ENCODE measurements at regions not wholly inside any gene's neighbourhood (a gene's known extent, or its start where the extent isn't known, plus 50 kb on each side); places are given as distances from the start of the nearest gene placed in this dataset.

DNA sequence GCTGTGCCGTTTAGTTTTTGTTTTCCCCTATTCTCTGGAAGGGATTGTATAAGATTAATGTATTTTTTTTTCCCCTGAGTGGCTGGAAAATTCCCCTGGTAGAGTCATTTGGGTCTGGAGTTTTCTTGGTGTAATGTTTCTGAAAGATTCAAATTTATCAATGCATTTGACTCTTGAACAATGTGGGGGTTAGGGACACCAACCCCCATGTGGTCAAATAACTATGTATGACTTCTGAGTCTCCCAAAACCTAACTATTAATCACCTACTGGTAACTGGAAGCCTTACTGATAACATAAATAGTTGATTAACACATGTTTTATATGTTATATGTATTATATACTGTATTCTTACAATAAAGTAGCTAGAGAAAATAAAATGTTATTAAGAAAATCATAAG, 220.1 kb upstream of the PDE3A start:
- TF ChIP-seq, protein P1, sequence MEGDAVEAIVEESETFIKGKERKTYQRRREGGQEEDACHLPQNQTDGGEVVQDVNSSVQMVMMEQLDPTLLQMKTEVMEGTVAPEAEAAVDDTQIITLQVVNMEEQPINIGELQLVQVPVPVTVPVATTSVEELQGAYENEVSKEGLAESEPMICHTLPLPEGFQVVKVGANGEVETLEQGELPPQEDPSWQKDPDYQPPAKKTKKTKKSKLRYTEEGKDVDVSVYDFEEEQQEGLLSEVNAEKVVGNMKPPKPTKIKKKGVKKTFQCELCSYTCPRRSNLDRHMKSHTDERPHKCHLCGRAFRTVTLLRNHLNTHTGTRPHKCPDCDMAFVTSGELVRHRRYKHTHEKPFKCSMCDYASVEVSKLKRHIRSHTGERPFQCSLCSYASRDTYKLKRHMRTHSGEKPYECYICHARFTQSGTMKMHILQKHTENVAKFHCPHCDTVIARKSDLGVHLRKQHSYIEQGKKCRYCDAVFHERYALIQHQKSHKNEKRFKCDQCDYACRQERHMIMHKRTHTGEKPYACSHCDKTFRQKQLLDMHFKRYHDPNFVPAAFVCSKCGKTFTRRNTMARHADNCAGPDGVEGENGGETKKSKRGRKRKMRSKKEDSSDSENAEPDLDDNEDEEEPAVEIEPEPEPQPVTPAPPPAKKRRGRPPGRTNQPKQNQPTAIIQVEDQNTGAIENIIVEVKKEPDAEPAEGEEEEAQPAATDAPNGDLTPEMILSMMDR (conservative IDR thresholded peaks at IDR 0.05 in 1 of 2, IDR thresholded peaks at IDR 0.05 in 1 of 2; ENCODE audit: low read depth in 1 of 2, low read length in 2 of 2) = no peak
- TF ChIP-seq EZH2 (IDR thresholded peaks at IDR 0.05; ENCODE audit: low read length, missing control alignments) = no peak

All from fibroblast of lung (primary cell).